ENCODE measurements at regions not wholly inside any gene's neighbourhood (a gene's known extent, or its start where the extent isn't known, plus 50 kb on each side); places are given as distances from the start of the nearest gene placed in this dataset.

DNA sequence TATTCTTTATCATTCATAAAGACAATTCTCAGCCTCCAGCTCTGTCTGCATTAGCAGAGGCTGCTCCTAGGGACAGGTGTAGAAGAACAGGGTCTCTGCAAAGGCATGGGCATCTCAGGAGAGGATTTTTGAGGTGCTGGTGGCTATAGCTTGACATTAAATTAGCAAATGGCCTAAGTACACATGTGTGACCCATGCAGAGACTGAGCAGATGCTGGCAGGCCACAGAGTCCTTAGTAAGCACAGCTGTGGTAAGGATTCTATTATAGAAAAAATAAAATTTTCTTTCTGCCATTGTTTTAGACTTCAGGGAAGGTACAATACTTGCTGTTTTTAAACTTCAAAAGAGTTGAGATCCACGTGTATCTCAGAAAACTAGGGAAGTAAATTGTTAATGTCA lies 177.5 kb upstream of the DUSP10 start:
- Histone ChIP-seq H3K36me3 (no peaks in the 10 kb centered on the region), H3K9me3 (no peaks in the 10 kb centered on the region), H3K27me3 (replicated peaks; ENCODE audit: insufficient read depth) (no peaks in the 10 kb centered on the region), H3K4me3 (no peak overlapping the region), H3K27ac (no peak overlapping the region), H3K4me1 (replicated peaks) (no peaks in the 10 kb centered on the region)
- TF ChIP-seq POLR2AphosphoS5 (IDR thresholded peaks at IDR 0.05) (no peak), POLR2A (IDR thresholded peaks at IDR 0.05) (no peak)
- no peak for DNase-seq (ENCODE audit: low spot score)
- WGBS = 70% methylated on average over 1 of the region's 1 CpG
- intact Hi-C loops (cut with DNase I) = no loop called here

DNA sequence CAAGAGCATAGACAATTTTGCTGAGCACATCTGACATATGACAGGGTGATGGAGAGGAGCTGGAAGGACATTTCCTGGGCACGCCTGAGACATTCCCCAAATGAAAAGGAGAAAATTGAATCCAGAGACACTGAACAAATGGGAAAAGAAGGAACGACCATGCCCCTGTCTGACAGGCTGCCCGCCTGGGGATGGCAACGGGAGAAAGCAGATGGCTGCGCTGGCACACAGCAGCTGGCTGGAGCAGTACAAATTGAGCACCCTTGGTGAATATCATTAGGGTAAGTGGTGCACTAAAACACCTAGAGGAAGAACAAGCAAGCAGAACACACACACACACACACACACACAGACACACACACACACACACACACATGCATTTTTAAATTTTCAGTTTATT lies 174.3 kb upstream of the DUSP10 start:
- no peaks in the 10 kb centered on the region for H3K27me3 ChIP-seq (replicated peaks; ENCODE audit: insufficient read depth)
- no peak overlapping the region for H3K27ac ChIP-seq
- 81% methylated on average over 5 of the region's 5 CpGs for WGBS
- no peaks in the 10 kb centered on the region for H3K9me3 ChIP-seq
- TF ChIP-seq POLR2AphosphoS5 (IDR thresholded peaks at IDR 0.05) (no peak), POLR2A (IDR thresholded peaks at IDR 0.05) (no peak)
- TF ChIP-seq, protein P1, sequence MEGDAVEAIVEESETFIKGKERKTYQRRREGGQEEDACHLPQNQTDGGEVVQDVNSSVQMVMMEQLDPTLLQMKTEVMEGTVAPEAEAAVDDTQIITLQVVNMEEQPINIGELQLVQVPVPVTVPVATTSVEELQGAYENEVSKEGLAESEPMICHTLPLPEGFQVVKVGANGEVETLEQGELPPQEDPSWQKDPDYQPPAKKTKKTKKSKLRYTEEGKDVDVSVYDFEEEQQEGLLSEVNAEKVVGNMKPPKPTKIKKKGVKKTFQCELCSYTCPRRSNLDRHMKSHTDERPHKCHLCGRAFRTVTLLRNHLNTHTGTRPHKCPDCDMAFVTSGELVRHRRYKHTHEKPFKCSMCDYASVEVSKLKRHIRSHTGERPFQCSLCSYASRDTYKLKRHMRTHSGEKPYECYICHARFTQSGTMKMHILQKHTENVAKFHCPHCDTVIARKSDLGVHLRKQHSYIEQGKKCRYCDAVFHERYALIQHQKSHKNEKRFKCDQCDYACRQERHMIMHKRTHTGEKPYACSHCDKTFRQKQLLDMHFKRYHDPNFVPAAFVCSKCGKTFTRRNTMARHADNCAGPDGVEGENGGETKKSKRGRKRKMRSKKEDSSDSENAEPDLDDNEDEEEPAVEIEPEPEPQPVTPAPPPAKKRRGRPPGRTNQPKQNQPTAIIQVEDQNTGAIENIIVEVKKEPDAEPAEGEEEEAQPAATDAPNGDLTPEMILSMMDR (IDR thresholded peaks at IDR 0.05) = no peak
- no peaks in the 10 kb centered on the region for H3K36me3 ChIP-seq
- no peak for DNase-seq (ENCODE audit: low spot score)
- intact Hi-C loops (cut with DNase I) = no loop called here
- H3K4me1 ChIP-seq (replicated peaks) = no peaks in the 10 kb centered on the region
- no peak overlapping the region for H3K4me3 ChIP-seq

DNA sequence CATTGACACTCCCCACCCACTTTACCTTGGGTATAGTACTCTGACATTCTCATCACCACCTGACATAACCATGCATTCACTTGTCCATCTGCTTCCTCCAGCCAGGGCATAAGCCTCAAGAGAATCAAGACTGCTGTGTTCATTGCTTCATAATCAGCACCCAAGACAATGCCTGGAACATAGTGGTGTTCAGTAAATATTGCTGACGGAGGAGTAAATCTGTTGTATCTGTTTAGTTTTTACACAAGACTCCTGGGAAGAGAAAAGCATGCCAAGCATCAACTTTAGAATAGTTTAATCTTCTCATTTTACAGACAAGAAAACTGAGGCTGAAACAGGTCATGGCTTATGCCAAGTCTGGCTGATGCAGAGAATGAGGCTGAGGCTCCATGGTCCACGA lies 173.9 kb upstream of the DUSP10 start:
- intact Hi-C loops (cut with DNase I) = no loop called here
- no peak overlapping the region for H3K4me3 ChIP-seq
- H3K4me1 ChIP-seq (replicated peaks) = no peaks in the 10 kb centered on the region
- no peaks in the 10 kb centered on the region for H3K27me3 ChIP-seq (replicated peaks; ENCODE audit: insufficient read depth)
- no peaks in the 10 kb centered on the region for H3K9me3 ChIP-seq
- TF ChIP-seq POLR2A (IDR thresholded peaks at IDR 0.05) (no peak), POLR2AphosphoS5 (IDR thresholded peaks at IDR 0.05) (no peak)
- TF ChIP-seq, protein P1 (IDR thresholded peaks at IDR 0.05) = no peak
- 75% methylated on average over 2 of the region's 2 CpGs for WGBS
- no peaks in the 10 kb centered on the region for H3K36me3 ChIP-seq
- DNase-seq (ENCODE audit: low spot score) = no peak
- no peak overlapping the region for H3K27ac ChIP-seq

DNA sequence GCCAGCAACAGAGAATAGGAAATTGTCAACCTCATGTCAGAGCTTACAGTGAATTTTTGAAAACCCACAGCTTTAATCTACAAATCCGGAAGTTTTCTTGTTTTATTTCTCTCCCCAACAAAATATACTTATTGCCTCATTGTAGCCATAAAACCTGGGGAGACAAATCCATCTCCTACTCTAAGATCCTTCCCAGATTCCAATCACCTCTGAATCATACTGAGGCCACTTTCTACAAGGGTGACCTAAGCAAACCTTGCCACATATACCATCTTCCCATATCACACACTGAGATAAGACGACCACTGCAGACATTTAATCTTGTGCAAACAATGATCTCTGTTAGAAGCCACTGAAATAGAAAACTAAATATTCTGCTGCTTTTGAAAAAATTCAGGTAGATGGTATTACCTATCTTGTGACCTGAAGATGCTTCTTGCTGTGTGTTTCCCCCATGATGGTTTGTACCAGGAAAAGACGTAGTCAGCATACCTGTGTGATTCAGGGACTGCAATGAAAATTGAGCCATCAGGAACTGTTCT lies 171.5 kb upstream of the DUSP10 start:
- Histone ChIP-seq H3K27ac (no peak overlapping the region), H3K27me3 (replicated peaks; ENCODE audit: insufficient read depth) (no peaks in the 10 kb centered on the region), H3K4me1 (replicated peaks) (no peaks in the 10 kb centered on the region), H3K9me3 (no peaks in the 10 kb centered on the region), H3K36me3 (no peaks in the 10 kb centered on the region), H3K4me3 (no peak overlapping the region)
- intact Hi-C loops (cut with DNase I) = no loop called here
- 51% methylated on average over 3 of the region's 3 CpGs for WGBS
- DNase-seq (ENCODE audit: low spot score) = no peak
- TF ChIP-seq POLR2A (IDR thresholded peaks at IDR 0.05) = no peak
- no peak for TF ChIP-seq POLR2AphosphoS5 (IDR thresholded peaks at IDR 0.05)
- TF ChIP-seq, protein P1 (IDR thresholded peaks at IDR 0.05) = no peak

DNA sequence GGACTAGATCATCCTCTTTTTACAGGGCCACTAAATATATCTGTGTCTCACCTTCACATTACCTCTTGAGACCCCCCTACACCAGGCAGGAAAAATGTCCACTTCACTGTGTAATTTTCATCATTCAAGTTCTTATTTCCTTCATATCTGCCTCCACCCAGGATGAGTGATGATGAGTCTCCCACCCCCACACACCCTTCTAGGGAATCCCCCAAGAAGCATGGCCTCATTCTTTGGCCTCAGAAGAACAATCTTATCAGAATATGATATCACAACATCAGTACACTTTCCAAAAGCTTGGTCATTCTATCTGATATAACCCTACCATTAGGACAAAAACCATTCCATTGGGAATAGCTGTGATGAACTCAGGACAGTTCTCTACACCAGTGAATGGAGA lies 170.3 kb upstream of the DUSP10 start:
- TF ChIP-seq POLR2AphosphoS5 (IDR thresholded peaks at IDR 0.05) = no peak
- TF ChIP-seq, protein P1 (IDR thresholded peaks at IDR 0.05) = no peak
- no peak for TF ChIP-seq POLR2A (IDR thresholded peaks at IDR 0.05)
- H3K27ac ChIP-seq = no peak overlapping the region
- no peaks in the 10 kb centered on the region for H3K36me3 ChIP-seq

More for the DNA sequence above, 170.3 kb upstream of the DUSP10 start:
- Histone ChIP-seq H3K9me3 (no peaks in the 10 kb centered on the region), H3K4me3 (no peak overlapping the region), H3K4me1 (replicated peaks) (no peaks in the 10 kb centered on the region), H3K27me3 (replicated peaks; ENCODE audit: insufficient read depth) (no peaks in the 10 kb centered on the region)
- intact Hi-C loops (cut with DNase I) = no loop called here
- DNase-seq (ENCODE audit: low spot score) = no peak

Measured in prostate gland (tissue), 2 donors.